Stimulated activated CD4-positive, alpha-beta T cell treated with anti-CD3 and anti-CD28 coated beads, TNF-alpha, amount 100 ng/mL, for 4 hours (primary cell): ENCODE measurements at regions not wholly inside any gene's neighbourhood (a gene's known extent, or its start where the extent isn't known, plus 50 kb on each side); places are given as distances from the start of the nearest gene placed in this dataset.

Experiments
- DNase-seq, 3 experiments: peaks; one replicate each; pipeline ENCODE4 v3.0.0-alpha.2; 2020; ENCODE audit warnings: low read depth in 3 of 3

DNA sequence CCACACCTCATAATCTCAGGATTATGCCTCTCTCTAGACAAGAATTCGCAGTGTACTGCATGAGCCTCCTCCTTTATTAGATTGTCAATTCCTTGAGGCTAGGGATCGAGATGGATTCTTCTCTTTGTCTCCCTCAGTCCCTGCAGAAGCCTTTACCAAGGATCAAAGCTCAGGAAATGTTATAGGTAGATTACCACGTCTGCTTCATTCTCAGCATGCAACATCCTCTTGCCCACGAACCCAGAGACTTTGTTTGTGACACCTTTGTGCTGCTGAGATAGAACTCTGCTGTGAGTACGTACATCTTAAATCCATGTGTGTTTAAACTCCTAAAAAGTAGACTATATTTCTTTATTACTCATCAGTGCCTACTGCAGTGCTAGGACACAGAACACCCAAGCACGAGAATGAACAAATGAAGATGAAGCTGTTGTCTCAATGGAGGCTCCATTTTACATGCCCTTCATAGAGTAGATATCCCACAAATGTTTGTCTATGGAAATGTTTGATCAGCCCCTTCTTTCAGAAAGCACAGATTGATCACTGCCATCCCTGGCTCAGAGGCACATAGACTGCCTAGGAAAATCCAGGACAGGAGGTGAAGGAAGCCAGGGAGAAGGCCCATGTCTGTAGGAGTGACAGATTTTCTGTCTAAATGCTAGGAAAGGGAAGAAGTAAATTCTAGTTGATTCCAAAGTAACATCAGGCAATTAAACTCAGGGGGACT is 98.8 kb upstream of the KLHL29 start:
- DNase-seq = no peak

DNA sequence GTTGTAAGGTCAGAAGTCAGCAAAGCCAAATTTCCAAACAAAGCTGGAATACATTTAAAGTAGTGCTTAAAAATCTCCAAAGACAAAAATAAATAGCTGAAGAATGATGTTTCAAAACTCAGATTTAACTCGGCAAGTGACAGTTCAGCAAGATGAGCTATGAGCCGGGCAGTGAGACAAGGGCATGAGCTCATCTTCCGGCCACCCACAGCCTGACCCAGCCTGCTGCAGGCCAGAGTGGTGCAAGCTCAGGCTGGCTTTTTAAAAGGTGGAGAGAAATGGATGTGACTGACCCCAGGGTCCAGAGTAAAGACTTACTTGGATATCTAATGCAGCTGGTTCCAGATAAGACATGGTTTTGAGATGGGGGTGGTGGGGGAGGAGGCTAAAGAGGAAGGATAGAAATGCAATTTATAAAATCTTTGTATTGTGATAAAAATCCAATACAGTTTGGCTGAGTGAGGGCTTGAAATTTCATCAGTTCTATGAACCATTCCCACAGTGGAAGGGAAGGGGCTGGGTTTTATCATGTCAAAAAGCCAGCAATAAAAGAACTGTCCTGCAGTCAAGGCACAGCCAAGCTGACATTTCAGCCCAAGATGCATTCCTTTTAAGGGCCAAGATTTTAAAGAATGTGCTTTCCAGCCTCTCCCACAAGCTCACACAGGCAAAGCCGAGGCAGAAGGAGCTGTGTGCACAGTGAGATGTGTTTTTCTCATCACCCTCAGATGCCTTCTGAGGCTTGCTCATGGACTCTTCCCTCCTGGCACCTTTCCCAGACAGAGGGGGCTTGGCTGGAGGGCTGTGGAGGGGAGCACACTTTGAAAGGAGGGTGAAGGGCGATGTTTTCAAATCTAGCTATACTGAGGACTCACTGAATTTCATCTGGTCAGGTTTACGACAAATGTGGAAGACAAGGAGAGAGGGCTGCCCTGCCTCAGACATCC is 97.9 kb upstream of the KLHL29 start:
- no peak for DNase-seq

DNA sequence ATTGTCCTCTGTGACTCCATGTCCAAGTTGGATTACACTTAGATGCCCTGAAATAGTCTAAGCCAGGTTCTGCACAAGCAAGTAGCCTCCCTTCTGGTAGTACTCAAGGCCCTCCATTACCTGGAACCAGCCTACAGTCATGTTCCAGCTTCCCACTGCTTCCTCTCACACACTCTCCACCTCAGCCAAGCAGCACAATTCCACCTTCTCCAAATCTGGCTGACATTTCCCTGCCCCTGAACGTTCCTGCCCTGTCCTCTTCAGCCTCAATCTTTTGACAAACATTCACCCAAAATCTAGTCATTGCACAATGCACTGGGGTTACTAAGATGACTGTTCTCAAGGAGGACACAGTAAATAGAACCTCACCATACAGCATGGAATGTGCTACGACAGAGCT is 95.3 kb upstream of the KLHL29 start:
- DNase-seq = no peak

DNA sequence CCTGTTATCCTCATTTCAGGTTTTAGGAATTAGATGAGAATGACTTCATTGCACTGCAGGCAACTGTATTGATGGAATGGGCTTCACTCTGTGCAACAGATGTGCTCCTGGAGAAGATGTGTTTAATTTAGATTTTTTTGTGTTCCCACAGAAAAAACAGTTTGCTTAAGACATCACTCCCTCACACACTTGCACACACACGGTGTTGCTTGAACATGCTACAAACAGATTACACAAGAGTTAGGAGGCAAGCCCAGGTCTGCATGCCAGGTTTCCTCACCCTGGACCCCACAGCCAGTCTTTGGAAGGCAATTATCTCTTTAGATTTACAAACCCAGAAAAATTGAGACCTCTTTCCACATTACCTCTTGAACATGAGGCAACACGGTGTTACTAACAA is 93.7 kb upstream of the KLHL29 start:
- no peak for DNase-seq

DNA sequence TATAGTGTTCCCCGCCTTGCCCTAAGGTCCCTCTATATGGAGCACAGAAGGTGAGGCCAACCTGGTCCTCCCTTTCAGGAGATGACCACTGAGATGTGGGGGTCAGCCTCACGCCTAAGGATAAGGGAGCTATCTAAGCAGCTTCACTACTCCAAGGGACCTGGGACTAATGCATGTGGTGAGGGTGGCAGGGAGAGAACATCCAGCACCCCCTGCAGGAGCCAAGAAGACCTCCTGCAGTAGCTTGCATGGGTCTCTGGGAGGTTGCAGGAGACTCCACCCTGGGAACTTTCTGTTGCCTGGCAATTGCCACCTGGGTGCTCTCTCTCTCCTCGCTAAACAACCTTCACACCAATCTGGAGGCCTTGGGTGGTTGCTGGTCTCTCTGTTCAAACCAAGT is 93.0 kb upstream of the KLHL29 start:
- no peak for DNase-seq

DNA sequence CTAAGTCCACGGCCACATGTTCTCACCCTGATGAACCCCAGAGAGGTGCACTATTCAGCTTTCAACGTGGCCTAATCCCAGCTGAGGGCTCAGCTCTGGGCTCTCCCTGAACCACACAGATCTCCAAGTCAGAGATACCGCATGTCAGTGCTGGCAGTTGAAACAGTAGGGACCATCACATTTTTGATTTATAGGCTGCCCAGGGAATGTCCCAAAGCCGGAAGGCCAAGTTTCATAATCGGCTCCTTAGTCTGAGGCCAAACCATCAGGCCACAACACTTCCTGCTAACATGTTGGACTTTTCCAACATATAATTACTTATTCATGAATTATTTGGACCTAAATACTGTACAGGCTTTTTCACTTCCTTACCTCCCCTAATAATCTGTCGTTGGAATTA is 91.9 kb upstream of the KLHL29 start:
- DNase-seq = no peak

DNA sequence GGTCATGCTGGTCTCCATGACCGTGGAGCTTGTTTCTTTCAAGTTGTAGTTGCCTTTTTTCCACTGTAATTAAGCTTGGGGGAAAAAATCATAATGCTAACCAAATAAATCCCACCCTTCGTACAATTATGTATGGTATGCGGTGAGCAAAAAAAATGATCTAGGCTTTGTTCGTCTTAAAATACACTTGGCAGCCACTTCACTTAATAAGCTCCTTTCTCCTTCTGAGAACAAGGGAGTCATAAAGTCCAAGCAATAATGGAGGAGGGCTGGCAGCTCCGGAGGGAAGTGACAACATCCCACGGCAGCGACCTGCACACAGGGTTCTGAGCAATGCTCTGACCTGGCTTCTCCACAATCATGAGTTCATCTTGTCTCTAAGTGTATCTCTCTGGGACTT is 91.2 kb upstream of the KLHL29 start:
- DNase-seq = no peak

DNA sequence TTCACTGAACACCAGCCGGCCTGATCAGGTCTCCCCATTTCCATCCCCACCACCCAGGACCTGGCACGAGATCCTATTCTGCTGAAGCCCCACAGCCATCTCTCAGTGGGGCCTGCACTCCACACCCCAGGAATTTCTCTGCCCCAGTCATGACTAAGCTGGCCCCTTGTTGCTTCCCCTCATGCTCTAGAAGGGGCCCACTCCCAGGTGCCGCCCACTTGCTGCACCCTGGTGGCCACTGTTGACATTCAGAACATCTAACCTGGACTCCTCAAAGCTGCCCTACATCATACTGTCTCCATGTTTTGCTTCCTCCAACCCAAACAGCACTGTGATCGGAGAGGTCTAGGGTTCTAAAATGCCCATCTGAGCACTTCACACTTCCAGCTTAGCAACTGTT is 90.7 kb upstream of the KLHL29 start:
- DNase-seq = no peak

DNA sequence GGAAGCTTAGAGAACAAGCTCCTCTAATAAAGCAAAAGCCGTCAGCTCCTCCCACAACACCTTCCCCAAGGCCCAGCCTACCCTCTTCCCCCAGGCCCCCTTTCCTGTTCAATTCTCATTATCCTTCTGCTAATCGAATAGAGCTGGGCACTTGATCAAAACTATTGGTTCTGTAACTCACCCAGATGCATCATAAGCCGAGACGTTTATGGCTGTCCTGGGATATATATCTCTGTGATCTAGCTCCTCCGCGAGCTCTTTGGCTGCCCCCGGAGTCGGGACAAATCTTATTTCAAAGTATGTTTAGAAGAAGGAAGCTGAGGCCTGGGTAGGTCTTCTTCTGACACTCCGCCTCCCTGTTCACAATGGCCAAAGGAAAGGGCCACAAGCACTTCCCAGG is 88.3 kb upstream of the KLHL29 start:
- DNase-seq = no peak

DNA sequence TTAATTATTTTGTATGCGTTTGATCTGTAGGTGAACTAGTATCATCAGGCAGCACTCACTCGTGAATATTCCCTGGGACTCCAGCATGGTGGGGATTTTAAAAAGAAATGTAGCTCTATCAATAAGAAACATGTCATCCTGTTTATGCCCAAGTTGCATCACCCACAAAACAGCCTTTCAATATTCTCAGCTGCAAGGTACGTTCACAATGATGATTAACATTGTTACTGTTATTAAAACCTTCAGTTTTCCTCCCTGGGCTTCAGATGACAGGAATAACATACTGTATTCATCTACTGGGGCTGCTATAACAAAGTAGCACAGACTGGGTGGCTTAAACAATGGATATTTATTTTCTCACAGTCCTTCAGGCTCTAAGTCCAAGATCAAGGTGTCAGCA is 87.9 kb upstream of the KLHL29 start:
- no peak for DNase-seq

DNA sequence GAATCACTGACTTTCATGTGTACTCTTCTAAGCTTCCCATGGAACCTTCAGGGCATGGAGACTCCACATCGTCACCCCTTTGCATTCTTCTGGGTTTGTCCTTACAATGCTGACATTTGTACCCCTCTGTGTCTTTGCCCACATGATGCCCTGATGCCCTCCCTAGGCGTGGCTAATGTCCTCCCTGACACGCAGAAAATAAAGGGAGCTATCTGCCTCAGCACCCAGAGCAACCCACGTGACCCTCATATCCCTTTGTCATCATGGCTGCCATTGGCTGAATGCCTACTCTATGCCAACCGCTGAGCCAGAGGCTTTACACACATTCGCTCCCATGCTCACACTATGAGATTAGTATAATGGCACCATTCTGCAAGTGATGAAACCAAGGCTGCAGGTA is 86.4 kb upstream of the KLHL29 start:
- DNase-seq = no peak

DNA sequence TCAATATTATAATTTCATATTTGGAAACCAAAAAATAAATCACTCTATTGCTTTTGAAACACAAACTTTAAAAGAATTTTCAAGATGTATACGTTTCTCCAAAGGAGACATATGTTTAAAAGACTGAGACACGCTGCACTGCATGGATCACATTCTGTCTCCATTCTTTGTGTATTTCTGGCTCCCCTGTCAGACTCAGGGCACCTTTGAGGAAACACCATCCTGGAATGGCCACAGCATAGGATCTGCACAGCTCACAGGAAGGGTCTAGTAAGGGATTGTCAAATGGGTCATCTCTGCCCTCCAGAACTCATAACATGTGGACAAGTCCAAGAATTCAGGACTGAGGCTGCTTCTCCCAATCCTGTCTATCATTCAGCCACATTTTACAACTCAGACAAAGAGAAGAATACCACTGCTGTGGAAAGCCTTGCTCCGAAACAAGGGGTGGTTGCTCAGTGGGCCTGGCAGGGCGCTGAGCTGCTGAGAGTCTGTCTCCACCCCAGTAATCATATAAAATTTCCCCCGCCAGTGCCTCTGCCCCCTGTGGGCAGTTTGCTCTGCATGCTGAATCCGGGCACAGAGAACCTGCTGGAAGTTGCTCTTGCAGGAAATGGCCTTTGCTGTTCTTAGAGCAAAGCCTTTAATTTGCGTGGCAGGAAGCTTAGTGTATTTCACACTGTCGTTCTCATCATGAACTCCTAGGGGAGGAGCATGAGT is 85.3 kb upstream of the KLHL29 start:
- DNase-seq = no peak

DNA sequence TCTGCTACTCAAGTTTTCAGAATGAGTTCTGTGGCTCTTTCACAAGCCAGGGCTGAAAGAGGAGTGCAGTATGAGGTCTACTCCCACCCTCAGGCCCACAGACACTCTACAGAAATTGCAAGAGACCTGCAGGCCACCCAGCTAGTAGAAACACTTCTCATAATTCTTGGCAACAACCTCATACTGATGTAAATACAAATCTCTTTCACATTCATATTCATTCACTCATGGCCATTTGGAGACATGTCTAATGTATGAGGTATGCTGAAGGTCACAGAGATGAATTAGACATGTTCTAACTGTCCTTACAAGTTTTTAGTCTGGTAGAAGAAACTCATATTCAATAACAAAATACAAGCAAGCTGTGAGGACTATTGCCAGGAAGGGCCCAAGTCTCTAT is 83.8 kb upstream of the KLHL29 start:
- no peak for DNase-seq

DNA sequence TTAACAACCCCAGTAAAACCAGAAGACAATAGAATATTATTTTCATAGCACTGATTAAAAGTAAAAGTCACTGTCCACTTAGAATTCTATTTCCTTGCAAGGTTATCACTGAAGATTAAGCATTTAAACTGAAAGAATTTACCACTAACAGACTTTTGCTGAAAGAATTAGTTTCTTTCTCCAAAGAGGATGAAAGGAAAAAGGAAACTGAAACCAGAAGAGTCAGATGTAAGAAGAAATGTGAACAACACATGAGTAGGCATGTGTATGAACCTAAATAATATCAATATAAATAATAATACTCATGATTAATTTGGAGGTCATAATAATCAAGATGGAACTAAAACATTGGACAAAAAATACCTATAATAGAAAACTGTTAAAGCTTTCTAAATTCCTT is 82.4 kb upstream of the KLHL29 start:
- no peak for DNase-seq

DNA sequence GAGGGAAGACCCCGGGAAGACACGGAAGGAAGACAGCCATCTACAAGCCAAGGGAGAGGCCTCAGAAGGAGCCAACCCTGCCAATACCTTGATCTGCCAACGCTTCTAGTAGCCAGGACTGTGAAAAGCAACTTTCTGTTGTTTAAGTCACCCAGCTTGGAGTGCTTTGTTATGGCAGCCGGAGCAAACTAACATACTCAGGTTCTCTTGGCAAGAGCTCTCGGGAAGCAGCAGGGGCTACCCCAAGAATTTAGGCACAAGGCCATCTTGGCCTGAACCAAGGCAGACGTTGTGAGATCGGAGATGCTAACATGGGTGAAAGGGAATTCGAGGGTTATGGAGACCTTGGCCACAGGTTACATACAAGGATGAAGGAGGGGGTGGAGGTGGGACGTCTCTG is 78.6 kb upstream of the KLHL29 start:
- no peak for DNase-seq

DNA sequence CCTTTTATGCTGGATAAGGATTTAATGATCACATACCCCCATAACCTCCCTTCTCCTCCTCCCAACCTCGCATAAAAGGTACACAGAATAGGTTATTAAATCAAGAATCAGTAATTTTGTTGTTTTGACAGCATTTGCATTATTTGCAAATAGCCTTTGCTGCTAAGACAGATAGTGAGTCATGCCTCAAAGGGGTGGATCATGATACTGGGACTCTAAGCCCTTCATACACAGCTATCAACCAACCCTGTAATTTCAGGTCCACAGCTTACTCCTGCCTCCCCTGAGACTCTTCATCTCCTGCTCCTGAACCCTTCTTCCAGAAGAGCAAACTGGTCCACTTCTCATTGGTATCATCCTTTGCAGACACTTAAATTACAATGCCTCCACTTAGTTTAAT is 73.8 kb upstream of the KLHL29 start:
- DNase-seq = no peak

DNA sequence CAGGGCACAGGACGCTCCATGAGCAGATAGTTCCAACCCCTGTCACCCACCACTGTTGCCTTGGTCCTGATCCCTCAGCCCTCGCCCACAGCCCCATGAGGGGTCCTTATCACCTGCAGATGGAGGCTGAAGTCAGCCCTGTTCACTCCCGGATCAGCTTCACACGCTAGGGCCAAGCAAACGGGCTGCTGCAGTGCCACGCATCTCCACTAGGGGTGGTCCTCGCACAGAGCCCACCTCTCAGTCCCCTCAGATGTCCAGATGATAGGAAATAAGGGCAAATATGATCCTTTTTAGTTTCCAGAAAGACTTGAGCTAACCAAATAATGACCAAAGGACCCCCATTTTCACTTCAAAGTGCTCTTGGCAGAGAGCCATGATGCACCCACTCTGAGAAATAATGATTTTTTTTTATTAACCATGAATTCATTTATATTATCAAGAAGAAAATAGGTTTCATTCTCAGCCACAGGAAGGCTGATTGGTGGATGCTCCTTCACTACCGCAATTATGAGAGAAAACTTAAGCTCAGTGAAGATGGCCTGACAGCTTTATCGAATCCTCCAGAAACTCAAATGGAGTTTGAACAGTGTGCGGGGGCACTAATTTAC is 71.9 kb upstream of the KLHL29 start:
- no peak for DNase-seq

DNA sequence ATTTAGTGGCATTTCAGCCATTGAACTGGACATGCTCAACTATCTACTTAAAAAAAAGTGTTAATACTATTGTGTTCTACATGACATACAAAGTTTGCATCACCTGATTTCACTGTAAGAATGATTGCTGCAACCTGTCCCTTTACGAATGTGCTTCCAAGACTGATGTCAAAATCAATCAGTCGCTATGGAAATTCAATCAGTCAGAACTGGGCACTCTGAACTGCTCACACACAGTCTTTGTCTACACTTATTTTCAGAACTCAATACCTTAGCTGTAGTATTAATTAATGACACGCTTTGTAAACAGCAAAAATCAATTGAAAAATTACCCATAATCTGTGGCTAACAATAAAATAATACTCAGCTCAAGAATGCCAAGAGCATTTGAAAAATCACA is 70.3 kb upstream of the KLHL29 start:
- no peak for DNase-seq

DNA sequence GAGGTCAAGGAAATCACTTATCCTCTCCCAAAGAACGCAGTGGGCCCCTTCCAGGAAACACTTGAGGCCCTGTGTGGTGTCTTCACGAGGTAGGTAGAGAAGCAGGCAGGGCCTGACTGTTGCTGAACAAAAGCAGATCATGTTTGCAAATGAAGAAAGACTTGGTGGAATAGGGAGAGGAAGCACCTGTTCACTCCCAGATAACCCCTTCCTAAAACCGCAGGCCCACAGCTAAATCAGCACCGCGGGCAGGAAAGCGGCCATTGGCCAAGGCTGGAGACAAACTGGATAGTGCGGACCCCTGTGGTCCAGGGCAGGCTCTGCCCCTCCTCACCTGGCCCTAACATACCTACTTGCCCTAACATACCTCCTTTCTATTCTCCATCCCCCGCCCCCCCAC is 64.9 kb upstream of the KLHL29 start:
- DNase-seq = no peak

DNA sequence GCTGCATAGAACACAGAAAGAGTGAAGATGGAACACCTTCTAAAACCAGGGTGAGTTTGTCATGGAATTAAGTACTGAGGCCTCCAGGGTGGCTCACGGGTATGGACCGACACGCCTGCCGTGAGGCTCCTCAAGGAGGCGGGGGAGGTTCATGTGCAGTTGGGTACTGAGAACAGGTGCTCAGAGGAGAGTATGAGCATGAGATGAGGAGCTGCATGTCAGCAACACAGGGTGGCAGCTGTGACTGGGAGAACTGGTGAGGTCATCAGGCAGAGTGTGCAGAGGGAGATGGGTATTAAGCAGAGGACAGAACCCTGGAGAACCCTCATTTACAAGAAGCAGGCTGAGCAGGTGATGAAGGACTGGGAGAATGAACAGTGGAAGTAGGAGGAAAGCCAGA is 63.2 kb upstream of the KLHL29 start:
- DNase-seq = no peak

DNA sequence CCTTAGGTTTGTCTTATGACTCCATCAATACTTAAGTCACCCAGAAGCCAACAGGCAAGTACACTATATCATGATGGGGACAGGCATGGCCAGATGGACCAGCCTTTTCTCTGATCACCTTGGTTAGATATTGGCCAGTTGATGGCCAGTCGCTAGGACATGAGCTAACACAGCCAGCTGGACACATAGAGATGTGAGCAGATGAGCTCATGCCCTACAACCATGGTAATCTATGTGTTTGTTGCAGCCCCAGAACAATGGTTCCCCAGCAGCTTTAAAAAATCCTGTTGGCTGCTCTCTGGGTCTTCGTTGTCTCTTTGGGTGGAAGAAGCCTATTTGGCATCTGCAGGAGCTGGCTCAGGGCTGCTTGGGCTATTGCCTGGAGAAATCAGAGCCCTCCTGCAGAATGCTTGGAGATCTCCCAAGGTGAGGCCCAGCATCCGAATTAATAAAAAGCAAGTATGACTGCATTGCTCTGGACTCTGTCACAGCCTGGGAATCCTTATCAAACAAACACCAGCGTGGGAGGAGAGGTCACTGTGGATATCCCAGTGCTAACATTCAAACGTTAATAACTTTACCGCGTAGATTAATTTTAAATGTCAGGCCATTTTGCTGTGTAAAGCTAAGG is 62.3 kb upstream of the KLHL29 start:
- DNase-seq = no peak
